GM12878 (cell line): ENCODE measurements at regions not wholly inside any gene's neighbourhood (a gene's known extent, or its start where the extent isn't known, plus 50 kb on each side); places are given as distances from the start of the nearest gene placed in this dataset.

ENCODE experiments used
- ATAC-seq: fragments of 200-7000 bp; cut with Tn5 transposase; 3 replicates; pipeline ENCODE4 v1.9.1; 2020; ENCODE audit warnings: mild to moderate bottlenecking, moderate library complexity
- BruUV-seq: library from RNA; stranded (reverse); fragments of 400-500 nt; replicated peaks from 2 replicates; lab custom pipeline; 2021; lab: Mats Ljungman, UMichigan
- CTCF ChIA-PET: fragments of 300-600 bp; sonication (Branson Sonifier 250); formaldehyde crosslinking; extraction: SDS; loops from one replicate; lab custom pipeline; 2021; ENCODE audit warnings: inconsistent platforms; lab: Yijun Ruan, JAX
- POLR2A ChIA-PET: fragments of 350-600 bp; formaldehyde crosslinking; extraction: SDS; loops from one replicate; lab custom pipeline; 2021; ENCODE audit warnings: inconsistent platforms; lab: Charles Lee
- RAD21 ChIA-PET: fragments of 300-600 bp; sonication (Branson Sonifier 250); formaldehyde crosslinking; loops from one replicate; lab custom pipeline; 2023; ENCODE audit warnings: antibody characterized with exemption; ENCODE audit not compliant: unreplicated experiment; lab: Charles Lee
- SMC1A ChIA-PET: fragments of 300-600 bp; sonication (Branson Sonifier 250); formaldehyde crosslinking; loops from one replicate; lab custom pipeline; 2023; ENCODE audit not compliant: unreplicated experiment, uncharacterized antibody; lab: Charles Lee
- DNase-seq: peaks from one replicate; pipeline ENCODE4 v3.0.0-alpha.2; 2011; ENCODE audit warnings: low read depth, low spot score
- FAIRE-seq: peaks from 3 replicates; lab custom pipeline; 2011; peaks lifted over from hg19 to GRCh38; lab: Jason Lieb, UNC
- H2AFZ ChIP-seq: 2 replicates; pipeline ENCODE4 v1.6.0; 2011; ENCODE audit warnings: low read depth, low read length, control low read depth; ENCODE audit not compliant: control insufficient read depth
- H3K27ac ChIP-seq: 2 replicates; pipeline ENCODE4 v1.5.1; 2011; ENCODE audit warnings: control low read depth; ENCODE audit not compliant: control insufficient read depth, insufficient read depth
- H3K27me3 ChIP-seq, 2 experiments: replicated peaks in 1 of 2; 2 replicates each; pipeline versions ENCODE4 v1.6.0 to v1.6.1; 2011; ENCODE audit warnings: low read length in 1 of 2; ENCODE audit not compliant: control insufficient read depth in 2 of 2, insufficient read depth in 2 of 2
- H3K36me3 ChIP-seq, 2 experiments: 2 replicates each; pipeline ENCODE4 v1.5.1; 2011; ENCODE audit warnings: low read length in 1 of 2; ENCODE audit not compliant: control insufficient read depth in 2 of 2, insufficient read depth in 2 of 2
- H3K4me1 ChIP-seq: 2 replicates; pipeline ENCODE4 v1.6.1; 2011; ENCODE audit warnings: mild to moderate bottlenecking, low read length, moderate library complexity, mixed read lengths; ENCODE audit not compliant: control insufficient read depth, insufficient read depth
- H3K4me2 ChIP-seq: 2 replicates; pipeline ENCODE4 v1.6.0; 2011; ENCODE audit warnings: control low read depth; ENCODE audit not compliant: control insufficient read depth, insufficient read depth
- H3K4me3 ChIP-seq: fragments of 200-600 bp; sonication (generic); 2 replicates; pipeline ENCODE4 v1.5.1; 2016
- H3K79me2 ChIP-seq: 2 replicates; pipeline ENCODE4 v1.6.0; 2011; ENCODE audit warnings: low read length; ENCODE audit not compliant: control insufficient read depth, insufficient read depth
- H3K9ac ChIP-seq: 2 replicates; pipeline ENCODE4 v1.8.0; 2011; ENCODE audit warnings: low read length, control low read depth, mixed read lengths; ENCODE audit not compliant: control insufficient read depth, insufficient read depth
- H3K9me3 ChIP-seq: replicated peaks from 3 replicates; pipeline ENCODE4 v1.5.1; 2011; ENCODE audit warnings: mild to moderate bottlenecking, low read length; ENCODE audit not compliant: control insufficient read depth, insufficient read depth
- H4K20me1 ChIP-seq: 2 replicates; pipeline ENCODE4 v1.6.0; 2011; ENCODE audit not compliant: control insufficient read depth, insufficient read depth
- BCL11A ChIP-seq: IDR thresholded peaks from 2 replicates; pipeline ENCODE4 v1.6.1; 2011; ENCODE audit warnings: low read depth, low read length
- BCL3 ChIP-seq: IDR thresholded peaks from 2 replicates; pipeline ENCODE4 v1.6.1; 2011; ENCODE audit warnings: borderline replicate concordance, low read depth, mild to moderate bottlenecking, moderate library complexity, low read length; ENCODE audit not compliant: insufficient read depth, poor library complexity, severe bottlenecking
- BRCA1 ChIP-seq: IDR thresholded peaks from 2 replicates; pipeline ENCODE4 v1.6.1; 2011; ENCODE audit warnings: low read depth, low read length, improper control_type of control experiment
- CEBPB ChIP-seq, 2 experiments: fragments of 150-350 bp in 1 of 2; IDR thresholded peaks; 2 replicates each; pipeline ENCODE4 v1.6.1; 2012 to 2014; ENCODE audit warnings: low read depth in 2 of 2, low read length in 2 of 2, borderline replicate concordance in 1 of 2, inconsistent platforms in 1 of 2
- CHD4 ChIP-seq: fragments of 200-600 bp; sonication (generic); IDR thresholded peaks from 2 replicates; pipeline ENCODE4 v1.6.1; 2016; ENCODE audit warnings: mild to moderate bottlenecking
- CREB1 ChIP-seq: IDR thresholded peaks from 2 replicates; pipeline ENCODE4 v1.6.1; 2012; ENCODE audit warnings: low read depth, mild to moderate bottlenecking, inconsistent platforms
- EP300 ChIP-seq, 2 experiments: fragments of 150-350 bp in 1 of 2; IDR thresholded peaks; 2 replicates each; pipeline ENCODE4 v1.6.1; 2011 to 2012; ENCODE audit warnings: low read depth in 2 of 2, low read length in 2 of 2, borderline replicate concordance in 1 of 2, improper control_type of control experiment in 1 of 2, inconsistent platforms in 1 of 2; ENCODE audit not compliant: control insufficient read depth in 1 of 2
- FOS ChIP-seq: IDR thresholded peaks from 3 replicates; pipeline ENCODE4 v1.6.1; 2011; ENCODE audit warnings: borderline replicate concordance; ENCODE audit not compliant: insufficient read length; ENCODE audit errors: extremely low read depth
- MEF2B ChIP-seq: fragments of 450-650 bp; IDR thresholded peaks from 2 replicates; pipeline ENCODE4 v1.6.1; 2018; ENCODE audit warnings: mild to moderate bottlenecking, moderate library complexity; ENCODE audit not compliant: partially characterized antibody, poor library complexity, severe bottlenecking
- MTA2 ChIP-seq: fragments of 450-650 bp; IDR thresholded peaks from 2 replicates; pipeline ENCODE4 v1.6.1; 2016; ENCODE audit warnings: low read depth, mild to moderate bottlenecking, moderate library complexity
- NFIC ChIP-seq: IDR thresholded peaks from 2 replicates; pipeline ENCODE4 v1.6.1; 2012; ENCODE audit warnings: low read depth, mild to moderate bottlenecking, inconsistent platforms, low read length, moderate library complexity
- PML ChIP-seq: IDR thresholded peaks from 2 replicates; pipeline ENCODE4 v1.6.1; 2012; ENCODE audit warnings: low read length, inconsistent platforms
- RAD51 ChIP-seq: fragments of 450-650 bp; IDR thresholded peaks from 2 replicates; pipeline ENCODE4 v1.6.1; 2016; ENCODE audit warnings: moderate library complexity, mild to moderate bottlenecking, inconsistent platforms
- RELA ChIP-seq: fragments of 450-650 bp; IDR thresholded peaks from 2 replicates; pipeline ENCODE4 v1.8.0; 2014; ENCODE audit warnings: borderline replicate concordance; ENCODE audit not compliant: partially characterized antibody
- SMAD5 ChIP-seq: IDR thresholded peaks from 2 replicates; pipeline ENCODE4 v1.6.1; 2016; ENCODE audit warnings: antibody characterized with exemption, low read depth
- STAT3 ChIP-seq: IDR thresholded peaks from 2 replicates; pipeline ENCODE4 v1.6.1; 2011; ENCODE audit warnings: low read depth, low read length, improper control_type of control experiment
- SUPT20H ChIP-seq: IDR thresholded peaks from 2 replicates; pipeline ENCODE4 v1.6.1; 2011; ENCODE audit warnings: low read depth, mild to moderate bottlenecking, low read length, moderate library complexity, borderline replicate concordance; ENCODE audit not compliant: control insufficient read depth
- WRNIP1 ChIP-seq: IDR thresholded peaks from 2 replicates; pipeline ENCODE4 v1.6.1; 2011; ENCODE audit warnings: low read depth, low read length, improper control_type of control experiment, borderline replicate concordance
- WGBS: methylation state at CpG from one replicate; pipeline ENCODE4 v1.1.6; 2016; ENCODE audit warnings: low lambda C conversion rate; ENCODE audit not compliant: insufficient replicate concordance, insufficient coverage; ENCODE audit errors: missing lambda C conversion rate; 5-methylcytosine and 5-hydroxymethylcytosine counted together
- in situ Hi-C: fragments of 300-500 bp; cut with MboI; formaldehyde crosslinking; loops from 9 replicates; pipeline ENCODE4 v1.14.3; 2018; ENCODE audit warnings: mixed read lengths
- intact Hi-C: fragments of 100-400 bp; cut with micrococcal nuclease; formaldehyde crosslinking; loops from one replicate; pipeline ENCODE4 v1.14.2; 2022; ENCODE audit not compliant: unreplicated experiment
- TF ChIP-seq, protein P1 (sequence below): IDR thresholded peaks from 2 replicates; pipeline ENCODE4 v1.6.1; 2012; ENCODE audit warnings: improper control_type of control experiment, low read depth, low read length; ENCODE audit not compliant: insufficient replicate concordance

DNA sequence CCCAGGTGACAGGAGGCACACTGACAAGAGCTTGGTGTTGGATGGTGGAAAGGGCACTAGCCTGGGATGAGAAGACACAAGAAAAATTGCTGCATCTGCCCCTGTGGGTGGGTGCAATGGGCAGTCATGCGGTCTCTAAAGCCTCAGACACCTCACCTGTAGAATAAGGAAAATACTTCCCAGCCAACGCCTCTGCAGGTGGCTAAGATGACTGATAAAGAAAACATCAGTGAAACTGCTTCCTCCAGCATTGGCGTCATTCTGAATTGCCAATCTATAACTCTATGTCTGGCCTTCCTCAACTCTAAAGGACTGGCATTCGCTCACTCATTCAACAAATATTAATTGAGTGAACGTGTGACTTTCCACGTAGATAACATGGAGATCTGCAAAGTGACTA, 100.4 kb upstream of the F3 start (continued):
- TF ChIP-seq, protein P1, sequence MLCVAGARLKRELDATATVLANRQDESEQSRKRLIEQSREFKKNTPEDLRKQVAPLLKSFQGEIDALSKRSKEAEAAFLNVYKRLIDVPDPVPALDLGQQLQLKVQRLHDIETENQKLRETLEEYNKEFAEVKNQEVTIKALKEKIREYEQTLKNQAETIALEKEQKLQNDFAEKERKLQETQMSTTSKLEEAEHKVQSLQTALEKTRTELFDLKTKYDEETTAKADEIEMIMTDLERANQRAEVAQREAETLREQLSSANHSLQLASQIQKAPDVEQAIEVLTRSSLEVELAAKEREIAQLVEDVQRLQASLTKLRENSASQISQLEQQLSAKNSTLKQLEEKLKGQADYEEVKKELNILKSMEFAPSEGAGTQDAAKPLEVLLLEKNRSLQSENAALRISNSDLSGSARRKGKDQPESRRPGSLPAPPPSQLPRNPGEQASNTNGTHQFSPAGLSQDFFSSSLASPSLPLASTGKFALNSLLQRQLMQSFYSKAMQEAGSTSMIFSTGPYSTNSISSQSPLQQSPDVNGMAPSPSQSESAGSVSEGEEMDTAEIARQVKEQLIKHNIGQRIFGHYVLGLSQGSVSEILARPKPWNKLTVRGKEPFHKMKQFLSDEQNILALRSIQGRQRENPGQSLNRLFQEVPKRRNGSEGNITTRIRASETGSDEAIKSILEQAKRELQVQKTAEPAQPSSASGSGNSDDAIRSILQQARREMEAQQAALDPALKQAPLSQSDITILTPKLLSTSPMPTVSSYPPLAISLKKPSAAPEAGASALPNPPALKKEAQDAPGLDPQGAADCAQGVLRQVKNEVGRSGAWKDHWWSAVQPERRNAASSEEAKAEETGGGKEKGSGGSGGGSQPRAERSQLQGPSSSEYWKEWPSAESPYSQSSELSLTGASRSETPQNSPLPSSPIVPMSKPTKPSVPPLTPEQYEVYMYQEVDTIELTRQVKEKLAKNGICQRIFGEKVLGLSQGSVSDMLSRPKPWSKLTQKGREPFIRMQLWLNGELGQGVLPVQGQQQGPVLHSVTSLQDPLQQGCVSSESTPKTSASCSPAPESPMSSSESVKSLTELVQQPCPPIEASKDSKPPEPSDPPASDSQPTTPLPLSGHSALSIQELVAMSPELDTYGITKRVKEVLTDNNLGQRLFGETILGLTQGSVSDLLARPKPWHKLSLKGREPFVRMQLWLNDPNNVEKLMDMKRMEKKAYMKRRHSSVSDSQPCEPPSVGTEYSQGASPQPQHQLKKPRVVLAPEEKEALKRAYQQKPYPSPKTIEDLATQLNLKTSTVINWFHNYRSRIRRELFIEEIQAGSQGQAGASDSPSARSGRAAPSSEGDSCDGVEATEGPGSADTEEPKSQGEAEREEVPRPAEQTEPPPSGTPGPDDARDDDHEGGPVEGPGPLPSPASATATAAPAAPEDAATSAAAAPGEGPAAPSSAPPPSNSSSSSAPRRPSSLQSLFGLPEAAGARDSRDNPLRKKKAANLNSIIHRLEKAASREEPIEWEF: no peak
- no peak for TF ChIP-seq PML
- TF ChIP-seq CHD4: no peak
- no peak for TF ChIP-seq RAD51
- no peak for TF ChIP-seq RELA
- TF ChIP-seq BRCA1: no peak
- TF ChIP-seq CREB1: no peak
- TF ChIP-seq BCL11A: no peak
- no peak for TF ChIP-seq MEF2B

GRCh38 chr1:94640125-94640524, 98.6 kb upstream of the F3 start:
- intact Hi-C loops: no loop called here
- Histone ChIP-seq H3K9ac (no peak overlapping the region), H3K27me3 (no peaks in the 10 kb centered on the region), H3K4me2 (no peak overlapping the region), H3K79me2 (no peaks in the 10 kb centered on the region), H3K9me3 (no peaks in the 10 kb centered on the region), H2AFZ (no peak overlapping the region), H3K36me3 (no peaks in the 10 kb centered on the region), H4K20me1 (no peaks in the 10 kb centered on the region), H3K27ac (no peak overlapping the region), H3K4me1 (no peaks in the 10 kb centered on the region), H3K4me3 (no peak overlapping the region)
- CTCF ChIA-PET: no interaction called here
- SMC1A ChIA-PET: no interaction called here
- in situ Hi-C loops: no loop called here
- POLR2A ChIA-PET: no interaction called here
- DNase-seq (no peak), ATAC-seq (no peak), FAIRE-seq (no peak)
- 33% methylated on average over 2 of the region's 2 CpGs for WGBS
- BruUV-seq: no TSS peak
- RAD21 ChIA-PET: no interaction called here
- TF ChIP-seq BCL3 (no peak), CEBPB (IDR thresholded peaks at IDR 0.05; ENCODE audit: borderline replicate concordance in 1 of 2, low read depth in 2 of 2, low read length in 2 of 2) (no peak), WRNIP1 (no peak), SMAD5 (no peak), SUPT20H (no peak), FOS (no peak), STAT3 (no peak), EP300 (IDR thresholded peaks at IDR 0.05; ENCODE audit: borderline replicate concordance in 1 of 2, control insufficient read depth in 1 of 2, low read depth in 2 of 2, low read length in 2 of 2) (no peak), NFIC (no peak), MTA2 (no peak)
